LNCaP clone FGC (cell line): ENCODE measurements at regions not wholly inside any gene's neighbourhood (a gene's known extent, or its start where the extent isn't known, plus 50 kb on each side); places are given as distances from the start of the nearest gene placed in this dataset.

Experiments
- DNase-seq: peaks from one replicate; pipeline ENCODE4 v3.0.0-alpha.2; 2011; ENCODE audit warnings: low read depth
- H3K4me3 ChIP-seq: 2 replicates; pipeline ENCODE4 v1.5.1; 2011; ENCODE audit warnings: mild to moderate bottlenecking, low read depth, low read length, control low read depth
- TF ChIP-seq, protein P1 (sequence below): IDR thresholded peaks from 2 replicates; pipeline ENCODE4 v1.5.1; 2012; ENCODE audit warnings: mild to moderate bottlenecking; ENCODE audit not compliant: control insufficient read depth, insufficient read depth; ENCODE audit errors: extremely low read depth

GRCh38 chr9:22682961-22683699, 236.5 kb downstream of the DMRTA1 start:
- DNase-seq: no peak
- no peak overlapping the region for H3K4me3 ChIP-seq
- TF ChIP-seq, protein P1, sequence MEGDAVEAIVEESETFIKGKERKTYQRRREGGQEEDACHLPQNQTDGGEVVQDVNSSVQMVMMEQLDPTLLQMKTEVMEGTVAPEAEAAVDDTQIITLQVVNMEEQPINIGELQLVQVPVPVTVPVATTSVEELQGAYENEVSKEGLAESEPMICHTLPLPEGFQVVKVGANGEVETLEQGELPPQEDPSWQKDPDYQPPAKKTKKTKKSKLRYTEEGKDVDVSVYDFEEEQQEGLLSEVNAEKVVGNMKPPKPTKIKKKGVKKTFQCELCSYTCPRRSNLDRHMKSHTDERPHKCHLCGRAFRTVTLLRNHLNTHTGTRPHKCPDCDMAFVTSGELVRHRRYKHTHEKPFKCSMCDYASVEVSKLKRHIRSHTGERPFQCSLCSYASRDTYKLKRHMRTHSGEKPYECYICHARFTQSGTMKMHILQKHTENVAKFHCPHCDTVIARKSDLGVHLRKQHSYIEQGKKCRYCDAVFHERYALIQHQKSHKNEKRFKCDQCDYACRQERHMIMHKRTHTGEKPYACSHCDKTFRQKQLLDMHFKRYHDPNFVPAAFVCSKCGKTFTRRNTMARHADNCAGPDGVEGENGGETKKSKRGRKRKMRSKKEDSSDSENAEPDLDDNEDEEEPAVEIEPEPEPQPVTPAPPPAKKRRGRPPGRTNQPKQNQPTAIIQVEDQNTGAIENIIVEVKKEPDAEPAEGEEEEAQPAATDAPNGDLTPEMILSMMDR: no peak

GRCh38 chr9:22683700-22684075, 237.1 kb downstream of the DMRTA1 start:
- H3K4me3 ChIP-seq: no peak overlapping the region
- TF ChIP-seq, protein P1: no peak
- no peak for DNase-seq

GRCh38 chr9:22693156-22693555, 246.5 kb downstream of the DMRTA1 start:
- H3K4me3 ChIP-seq: no peak overlapping the region
- TF ChIP-seq, protein P1: no peak
- DNase-seq: no peak

DNA sequence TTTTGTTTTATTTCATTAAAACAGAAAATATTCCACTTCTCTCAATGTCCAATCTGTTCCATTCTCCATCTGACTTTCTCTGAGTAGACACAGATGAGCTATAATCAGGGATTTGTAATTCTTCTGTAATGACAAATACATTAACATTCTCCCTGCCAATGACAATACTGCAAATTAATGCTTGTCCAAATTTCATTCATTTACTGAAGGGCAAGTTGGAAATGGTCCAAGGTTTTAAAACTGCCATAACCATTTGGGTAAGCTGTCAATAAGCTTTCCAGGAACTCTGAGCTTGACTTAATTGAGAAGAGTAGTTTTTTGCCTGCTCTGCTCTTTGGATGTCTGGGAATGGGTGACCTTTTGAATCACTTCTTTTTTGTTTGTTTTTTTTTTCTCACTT, 253.5 kb downstream of the DMRTA1 start:
- TF ChIP-seq, protein P1: no peak
- H3K4me3 ChIP-seq: no peak overlapping the region
- no peak for DNase-seq

- no peak for DNase-seq
- TF ChIP-seq, protein P1: no peak
- H3K4me3 ChIP-seq: no peak overlapping the region
Observed at GRCh38 chr9:22718653-22719052, 272.0 kb downstream of the DMRTA1 start.

DNA sequence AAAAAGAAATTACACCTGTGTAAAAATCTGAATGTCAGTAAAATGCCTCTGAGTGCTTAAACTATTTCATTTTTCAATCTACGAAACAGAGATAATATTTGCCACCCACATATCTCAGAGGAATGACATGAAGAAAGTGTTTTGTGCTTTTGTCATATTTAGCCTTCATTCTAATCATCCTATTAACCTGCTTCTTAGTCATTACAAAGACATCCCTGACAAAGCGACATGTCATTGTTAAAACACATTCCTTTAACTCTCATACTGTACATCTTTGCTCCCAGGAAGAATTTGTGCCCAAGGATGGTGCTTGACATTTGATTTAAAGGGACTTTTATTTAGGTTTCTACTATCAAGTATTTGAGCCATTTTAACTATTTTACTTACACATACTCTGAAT, 275.9 kb downstream of the DMRTA1 start:
- no peak for DNase-seq
- H3K4me3 ChIP-seq: no peak overlapping the region
- TF ChIP-seq, protein P1: no peak

- TF ChIP-seq, protein P1: no peak
- H3K4me3 ChIP-seq: no peak overlapping the region
- no peak for DNase-seq
Observed at GRCh38 chr9:22731786-22732185, 285.2 kb downstream of the DMRTA1 start.
